GM19397 (cell line): ENCODE measurements at regions not wholly inside any gene's neighbourhood (a gene's known extent, or its start where the extent isn't known, plus 50 kb on each side); places are given as distances from the start of the nearest gene placed in this dataset.

Experiments used
- ATAC-seq: cut with Tn5 transposase; IDR thresholded peaks from one replicate; pipeline ENCODE4 v1.9.1; 2021; ENCODE audit warnings: mild to moderate bottlenecking, moderate library complexity; ENCODE audit not compliant: unreplicated experiment

DNA sequence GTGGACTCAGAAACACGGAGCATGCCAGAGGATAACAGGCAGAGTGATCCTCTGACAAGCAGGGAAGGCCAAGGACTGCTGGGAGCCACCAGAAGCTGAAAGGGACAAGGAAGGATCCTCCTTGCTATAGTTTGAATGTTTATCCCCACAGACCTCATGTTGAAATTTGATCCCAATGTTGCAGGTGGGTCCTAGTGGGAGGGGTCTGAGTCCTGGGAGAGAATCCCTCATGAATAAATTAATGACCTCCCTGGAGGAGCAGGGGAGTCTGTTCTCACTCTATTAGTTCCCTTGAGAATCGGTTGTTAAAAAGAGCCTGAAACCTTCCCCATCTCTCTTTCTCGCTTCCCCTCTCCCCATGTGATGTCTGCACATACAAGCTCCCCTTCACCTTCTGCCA lies 124.4 kb downstream of the FBXO15 start:
- ATAC-seq = no peak

DNA sequence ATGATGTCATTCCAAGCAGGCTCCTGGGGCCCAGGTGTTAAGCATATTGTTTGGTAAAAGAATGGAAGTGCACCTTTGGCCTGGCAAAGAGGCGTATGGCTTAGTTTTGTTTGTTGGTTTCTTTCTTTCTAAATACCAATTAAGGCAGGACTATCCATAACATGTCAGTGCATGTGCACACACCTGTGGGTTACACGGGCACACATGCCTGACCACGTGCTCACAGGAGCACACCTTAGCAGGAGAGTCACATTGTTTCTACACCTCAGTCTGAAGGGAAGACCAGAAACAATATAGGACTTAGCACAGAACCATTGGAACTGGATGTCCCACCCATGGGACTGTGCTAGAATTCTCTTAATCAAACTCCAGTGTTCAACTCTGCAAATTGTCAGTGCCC lies 127.8 kb downstream of the FBXO15 start:
- ATAC-seq = no peak

DNA sequence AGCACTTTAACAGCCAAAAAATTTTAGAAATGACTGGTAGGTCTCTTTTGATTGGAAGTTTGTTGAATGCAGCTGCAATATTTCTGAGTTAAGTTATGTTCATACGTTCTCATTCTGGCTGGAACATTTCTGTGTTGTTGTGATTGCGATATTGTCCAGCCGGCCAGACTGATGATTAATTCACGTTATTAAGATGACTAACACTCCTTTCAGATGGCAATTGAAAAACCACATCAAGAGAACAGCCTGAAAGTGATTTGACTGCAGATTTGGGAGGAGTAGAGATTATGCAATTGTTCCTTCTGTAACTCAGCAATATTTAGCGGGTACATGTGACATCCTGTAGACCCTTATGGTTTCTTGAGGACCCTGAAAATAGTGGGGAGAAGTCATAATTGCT lies 133.7 kb downstream of the FBXO15 start:
- ATAC-seq = no peak

DNA sequence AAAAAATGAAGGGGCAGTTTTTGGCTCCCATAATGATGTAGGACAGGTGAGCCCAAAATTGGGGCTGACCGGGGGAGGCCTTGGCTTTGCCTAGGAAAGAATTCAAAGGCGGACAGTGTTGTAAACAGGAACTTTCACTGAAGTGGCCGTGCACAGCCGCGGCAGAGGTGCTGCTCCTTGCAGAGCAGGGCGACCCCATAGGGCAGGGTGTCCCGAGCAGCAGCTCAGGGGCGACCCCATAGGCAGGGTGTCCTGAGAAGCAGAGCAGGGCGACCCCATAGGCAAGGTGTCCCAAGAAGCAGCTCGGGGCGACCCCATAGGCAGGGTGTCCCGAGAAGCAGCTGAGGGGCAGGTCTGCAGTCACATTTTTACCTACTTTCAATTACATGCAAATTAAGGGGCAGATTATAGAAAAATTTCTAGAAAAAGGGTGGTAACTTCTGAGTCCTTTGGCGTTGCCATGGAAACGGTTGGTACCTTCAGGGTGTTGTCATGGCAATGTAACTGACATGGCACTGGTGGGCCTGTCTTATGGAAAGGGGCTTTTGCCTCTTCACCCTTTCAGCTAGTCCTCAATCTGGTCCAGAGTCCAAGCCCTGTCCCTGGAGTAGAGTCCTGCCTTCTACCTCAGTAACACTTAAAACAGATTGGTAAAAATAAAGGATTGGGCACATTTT lies 134.5 kb downstream of the FBXO15 start:
- no peak for ATAC-seq

DNA sequence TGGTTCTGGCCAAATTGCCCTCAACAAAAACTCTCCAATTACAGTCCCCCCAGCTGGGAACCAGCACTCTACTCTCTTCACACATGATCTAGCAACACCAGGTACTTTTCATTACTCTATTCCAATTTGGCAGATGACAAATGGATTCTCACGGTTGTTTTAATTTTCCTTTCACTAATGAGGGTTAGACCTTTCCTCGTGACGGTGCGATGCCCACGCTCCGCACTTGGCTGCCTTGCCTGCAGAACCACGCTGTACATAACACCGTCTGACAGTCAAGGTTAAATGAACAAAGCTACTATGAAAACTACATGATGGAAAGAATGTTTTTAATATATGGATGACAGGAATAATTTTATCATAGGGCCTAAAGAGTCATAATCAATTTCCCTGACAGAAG lies 141.5 kb downstream of the FBXO15 start:
- ATAC-seq = no peak

DNA sequence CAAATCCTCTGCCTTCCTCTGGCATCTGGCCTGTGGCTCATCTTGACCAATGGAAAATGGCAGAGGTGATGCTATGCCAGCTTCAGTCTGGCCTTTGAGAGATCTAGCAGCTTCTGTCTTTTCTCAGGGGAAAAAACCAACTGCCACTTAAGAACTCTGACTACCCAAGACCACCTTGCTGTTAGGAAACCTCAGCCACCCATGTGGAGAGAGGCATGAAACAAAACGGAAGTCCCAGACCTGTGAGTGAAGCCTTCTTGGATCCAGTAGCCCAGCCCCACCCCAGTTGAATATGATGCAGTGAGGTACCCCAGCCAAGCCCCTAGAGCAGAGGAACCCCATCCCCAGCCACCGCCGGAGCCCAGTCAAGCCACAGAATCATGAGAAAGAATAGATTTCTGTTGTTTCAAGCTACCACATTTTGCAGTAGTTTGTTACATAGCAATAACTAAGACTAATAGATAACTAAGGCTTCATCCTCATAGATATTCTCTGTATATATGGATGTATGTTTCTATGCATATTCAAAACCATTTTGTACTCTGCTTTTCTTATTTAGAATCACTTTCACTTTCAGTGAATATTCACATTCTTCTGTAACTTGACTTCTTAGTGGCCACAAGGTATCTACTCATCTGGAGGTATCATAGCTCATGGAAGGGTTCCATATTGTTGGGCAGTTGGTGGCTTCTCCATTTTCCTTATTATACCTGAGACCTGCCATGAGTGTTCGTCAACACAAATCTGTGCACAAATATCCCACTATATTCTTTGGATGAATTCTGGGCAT lies 142.1 kb downstream of the FBXO15 start:
- ATAC-seq = no peak

DNA sequence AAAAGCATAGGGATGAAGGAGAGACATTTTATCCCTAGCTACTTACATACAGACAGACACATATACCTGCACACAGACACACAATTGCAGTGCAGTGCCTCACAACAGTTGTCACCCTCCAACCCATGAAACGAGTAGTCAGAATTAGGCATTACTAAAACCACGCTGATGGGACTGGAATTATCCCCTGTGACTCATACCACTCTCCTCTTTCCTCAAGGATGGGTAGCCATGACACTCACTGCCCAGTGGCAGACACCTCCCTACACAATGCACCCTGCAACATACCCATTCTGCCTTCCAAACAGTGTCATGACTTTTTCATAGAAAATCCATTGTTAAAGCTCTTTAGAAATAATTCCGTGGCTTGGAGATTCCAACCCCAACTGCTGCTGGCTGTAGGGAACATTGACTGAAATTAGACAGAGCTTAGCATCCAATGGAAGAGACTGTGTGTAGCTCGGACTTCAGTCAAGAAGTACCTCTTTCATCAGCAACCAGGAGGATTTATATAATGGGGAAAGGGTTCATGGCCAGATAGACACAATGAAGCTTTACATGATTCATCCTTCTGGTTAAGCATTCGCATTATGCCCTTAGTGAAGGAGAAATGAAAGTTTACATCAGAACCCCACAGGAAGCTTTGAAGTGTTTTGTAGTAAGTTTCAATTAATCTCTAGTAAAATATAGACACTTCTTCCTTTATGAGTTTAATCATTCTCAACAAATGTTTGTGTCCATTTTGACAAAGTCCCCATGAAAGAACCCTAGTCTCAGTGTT lies 155.2 kb downstream of the FBXO15 start:
- no peak for ATAC-seq

DNA sequence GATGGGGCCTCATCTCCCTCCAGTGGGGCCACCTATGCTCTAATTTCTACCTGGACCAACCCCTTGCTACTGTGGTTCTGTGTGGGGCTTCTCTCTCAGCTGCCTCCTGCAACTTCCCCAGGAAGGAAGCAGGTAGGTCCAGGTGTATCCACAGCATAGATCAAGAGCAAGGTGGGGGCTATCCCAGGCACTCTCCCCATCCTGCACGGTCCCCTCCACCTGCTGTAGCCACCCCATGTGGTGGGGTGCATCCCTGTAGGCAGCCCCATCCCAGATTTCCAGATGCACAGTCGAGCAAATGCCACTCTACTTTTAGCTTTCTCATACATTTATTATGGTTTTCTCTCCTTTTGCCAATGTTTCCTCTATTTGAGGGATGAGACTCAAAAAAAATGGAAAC lies 156.1 kb downstream of the FBXO15 start:
- no peak for ATAC-seq

DNA sequence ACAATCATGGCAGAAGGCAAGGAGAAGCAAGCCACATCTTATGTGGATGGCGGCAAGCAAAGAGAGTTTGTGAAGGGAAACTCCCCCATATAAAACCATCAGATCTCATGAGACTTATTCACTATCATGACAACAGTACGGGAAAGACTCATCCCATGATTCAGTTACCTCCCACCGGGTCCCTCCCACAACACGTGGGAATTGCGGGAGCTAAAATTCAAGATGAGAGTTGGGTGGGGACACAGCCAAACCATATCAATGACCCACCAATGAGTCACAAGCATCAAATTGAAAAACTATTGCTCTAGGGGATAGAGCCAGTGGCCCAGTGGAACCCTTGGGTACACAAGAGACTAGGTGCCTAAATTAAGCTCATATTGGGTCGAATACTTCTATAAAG lies 157.4 kb downstream of the FBXO15 start:
- ATAC-seq = no peak

DNA sequence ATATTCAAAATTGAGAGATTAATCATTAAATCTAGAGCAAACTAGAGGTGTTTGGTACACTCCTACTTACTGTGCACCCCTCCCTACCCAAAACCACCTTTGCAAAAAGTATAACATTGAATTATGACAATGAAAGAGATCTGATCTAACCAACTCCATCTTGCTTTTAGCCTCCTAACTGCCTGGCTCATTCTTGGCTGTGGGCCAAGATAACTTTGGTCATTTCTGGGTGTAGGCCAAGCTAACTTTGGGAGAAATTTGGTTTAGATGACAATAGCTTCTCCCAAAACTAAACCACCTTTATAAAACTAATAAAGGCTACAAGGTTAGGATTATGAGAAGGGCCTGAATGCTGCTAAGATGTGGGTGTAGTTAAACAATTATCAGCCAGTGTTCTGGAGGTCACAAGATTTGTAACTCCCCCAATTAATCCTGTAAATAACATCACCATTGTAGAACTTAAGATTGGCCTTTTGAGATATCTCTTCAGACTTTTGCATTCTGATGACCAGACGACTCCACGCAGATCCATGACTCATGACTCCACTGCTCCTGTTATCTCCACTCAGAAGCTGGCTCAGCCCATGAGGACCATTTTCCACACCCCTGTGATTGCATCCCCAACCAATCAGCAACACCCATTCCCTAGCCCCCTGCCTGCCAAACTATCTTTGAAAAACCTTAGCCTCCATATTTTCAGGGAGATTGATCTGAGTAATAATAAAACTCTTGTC lies 160.2 kb downstream of the FBXO15 start:
- ATAC-seq = no peak

DNA sequence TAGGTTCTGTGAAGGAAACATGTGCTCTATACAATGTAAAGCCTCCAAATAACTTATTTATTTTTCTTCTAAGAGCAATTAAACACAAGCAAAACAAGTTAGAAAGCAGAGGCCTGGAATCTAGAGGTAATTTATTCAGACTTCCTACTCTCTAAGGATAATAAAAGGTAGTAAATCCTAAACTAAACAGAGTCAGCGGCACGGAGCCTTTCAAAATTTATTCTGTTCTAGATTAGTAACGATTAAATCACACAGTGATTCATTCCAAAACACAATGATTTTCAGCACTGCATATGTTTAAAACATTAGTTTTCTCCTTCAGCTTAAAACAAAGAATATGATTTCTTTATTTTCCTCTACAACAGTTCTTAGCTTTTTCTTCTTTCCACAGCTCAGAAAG lies 160.9 kb downstream of the FBXO15 start:
- ATAC-seq = no peak

DNA sequence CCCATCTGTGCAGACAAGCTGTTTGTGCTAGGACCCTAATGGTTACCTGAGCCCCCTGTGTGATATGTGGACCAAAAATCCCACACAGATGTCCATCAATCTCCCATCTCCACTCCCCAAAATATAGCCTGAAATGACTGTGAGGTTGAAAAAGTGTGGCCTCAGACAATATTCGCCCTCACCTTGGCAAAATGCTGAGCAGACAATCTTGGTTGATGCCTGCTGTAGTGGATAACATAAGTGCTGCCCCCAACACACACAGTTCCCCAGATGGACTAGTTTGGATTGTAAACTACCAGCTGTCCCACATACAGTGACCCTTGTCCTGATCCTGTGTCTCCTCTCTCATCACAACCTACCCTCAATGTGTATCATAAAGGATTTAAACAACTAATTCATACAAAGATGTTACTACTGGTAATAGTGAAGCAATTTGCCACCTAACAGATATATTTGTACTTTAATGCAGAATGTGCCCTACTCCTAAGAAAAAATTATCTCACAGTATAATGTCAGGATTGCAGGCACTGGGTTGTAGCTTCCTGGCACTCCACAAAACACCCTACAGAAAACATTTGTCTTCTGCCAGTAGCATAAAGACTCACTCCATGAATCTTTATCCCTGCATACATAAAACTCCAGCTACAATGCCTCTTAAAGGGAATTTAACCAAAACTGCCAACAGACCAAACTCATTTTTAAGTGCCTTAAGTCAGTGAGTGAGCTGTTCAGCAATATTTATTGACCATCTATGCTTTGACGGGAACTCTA lies 161.6 kb downstream of the FBXO15 start:
- no peak for ATAC-seq

DNA sequence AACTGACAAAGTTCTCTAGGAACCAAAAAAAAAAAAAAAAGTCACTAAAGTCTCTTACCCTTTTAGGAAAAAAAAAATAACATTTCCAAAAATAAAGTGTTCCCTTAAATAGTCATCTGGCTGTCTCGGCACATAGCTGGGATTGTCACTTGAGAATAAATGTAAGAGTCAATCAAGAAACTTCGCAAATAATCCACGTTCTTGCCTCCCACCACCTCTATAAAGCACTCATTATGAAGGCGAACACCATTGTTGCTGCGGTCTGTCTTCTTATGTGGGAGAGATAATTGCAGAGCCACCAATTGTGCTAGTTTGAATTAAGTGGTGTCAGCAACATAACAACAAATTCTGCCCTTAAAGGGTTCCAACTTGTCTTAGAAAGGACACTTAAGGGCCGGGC lies 163.7 kb downstream of the FBXO15 start:
- no peak for ATAC-seq

DNA sequence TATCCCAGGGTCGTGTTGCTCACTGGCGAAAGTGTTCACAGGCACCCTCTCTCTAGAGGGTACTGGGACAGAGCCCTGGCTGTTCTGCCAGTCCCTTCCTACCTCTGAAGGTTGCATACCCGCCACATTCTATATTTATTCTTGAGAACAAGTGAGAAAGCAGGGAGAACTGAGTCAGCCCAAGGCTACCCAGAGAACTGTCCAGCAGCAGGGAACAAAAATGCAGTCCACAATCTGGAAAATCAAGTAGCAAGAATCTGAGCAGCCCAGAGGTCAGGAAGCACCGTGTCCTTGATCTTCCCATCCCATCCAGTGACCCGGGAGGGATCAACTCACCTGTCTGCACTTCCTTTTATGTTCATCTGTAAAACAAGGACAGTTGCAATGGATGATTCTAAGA lies 164.1 kb downstream of the FBXO15 start:
- ATAC-seq = no peak

DNA sequence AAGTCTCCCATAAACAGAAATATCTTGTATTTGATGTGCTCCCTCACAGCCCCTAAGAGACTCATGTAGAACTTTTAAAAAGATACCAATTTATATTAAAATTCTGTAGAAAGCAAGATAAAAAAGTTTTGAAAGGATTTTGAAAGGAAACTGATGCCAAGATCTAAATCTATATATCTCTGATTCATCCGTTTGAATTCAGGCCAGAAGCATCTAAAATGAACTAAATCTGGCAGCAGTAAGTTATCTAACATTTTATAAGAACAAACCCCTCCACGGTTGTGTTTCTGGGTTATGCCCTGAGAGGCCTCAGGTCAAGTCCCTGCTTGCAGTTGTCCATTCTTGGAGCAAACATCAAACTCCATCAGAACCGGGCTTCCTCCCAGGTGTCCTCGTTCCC lies 165.8 kb downstream of the FBXO15 start:
- ATAC-seq = no peak

DNA sequence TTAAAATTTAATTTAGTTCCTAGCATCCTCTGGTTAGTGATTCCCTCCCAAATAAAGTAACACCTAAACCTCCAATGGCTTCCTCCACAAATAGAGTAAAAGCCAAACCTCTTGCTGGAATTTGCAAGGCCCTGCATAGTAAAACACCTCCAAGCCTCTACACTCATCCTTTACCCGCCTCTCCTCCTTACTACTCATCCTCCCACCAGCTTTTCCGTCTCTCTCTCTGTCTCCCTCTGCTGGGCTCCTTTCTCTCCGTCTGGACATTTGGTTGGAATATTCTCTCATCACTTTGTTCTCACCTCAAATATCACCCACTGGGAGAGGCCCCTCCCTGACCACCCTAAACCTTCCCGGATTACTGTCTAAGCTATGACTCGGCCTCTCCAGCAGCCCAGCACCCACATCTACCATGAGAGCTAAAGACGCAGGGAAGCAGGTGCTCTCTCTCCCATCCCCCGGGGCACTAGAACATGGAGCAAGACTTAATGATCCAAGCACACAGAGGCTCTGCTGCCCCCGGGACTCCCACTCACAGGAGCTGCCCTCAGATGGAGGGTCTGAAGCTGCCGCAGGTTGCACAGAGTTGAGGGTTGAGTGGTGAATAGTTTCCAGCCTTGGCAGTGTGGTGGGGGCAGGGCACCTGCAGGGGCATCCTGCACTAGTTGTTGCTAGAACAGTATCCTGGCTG lies 167.2 kb downstream of the FBXO15 start:
- no peak for ATAC-seq

DNA sequence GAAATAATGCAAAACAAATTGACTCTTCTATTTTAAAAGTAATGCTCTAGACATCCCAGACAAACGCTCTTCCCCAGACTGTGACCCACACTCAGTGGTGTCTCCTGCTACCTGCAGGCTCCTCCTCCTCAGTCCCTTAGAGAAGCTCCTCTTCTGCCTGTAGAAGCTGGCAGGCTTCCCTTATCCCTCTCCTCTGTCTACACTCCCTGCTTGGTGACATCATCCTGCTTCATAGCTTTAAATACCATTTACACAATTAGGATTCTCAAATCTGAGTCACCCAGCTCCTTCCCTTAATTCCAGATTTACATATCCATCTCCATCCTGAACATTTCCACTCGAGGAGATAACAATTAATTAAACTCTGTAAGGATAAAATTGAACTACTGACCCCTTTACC lies 167.9 kb downstream of the FBXO15 start:
- no peak for ATAC-seq

DNA sequence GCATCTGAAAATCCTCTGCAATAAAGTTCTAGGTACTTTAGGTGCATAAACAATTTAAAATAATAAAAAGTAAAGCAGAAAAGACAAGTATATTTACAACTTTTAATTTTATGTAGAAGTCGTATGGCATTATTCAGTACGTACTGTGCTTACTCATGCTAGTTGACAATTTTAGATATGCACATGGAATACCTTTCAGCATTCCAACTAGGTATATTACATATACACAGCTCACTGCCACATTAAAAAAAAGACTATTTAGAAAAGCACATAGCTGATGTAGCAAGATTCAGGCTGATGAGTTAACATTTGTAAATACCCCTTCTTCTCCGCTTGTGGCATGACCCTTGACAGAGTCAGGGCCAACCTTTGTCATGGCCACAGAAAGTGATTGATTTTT lies 171.2 kb downstream of the FBXO15 start:
- no peak for ATAC-seq

DNA sequence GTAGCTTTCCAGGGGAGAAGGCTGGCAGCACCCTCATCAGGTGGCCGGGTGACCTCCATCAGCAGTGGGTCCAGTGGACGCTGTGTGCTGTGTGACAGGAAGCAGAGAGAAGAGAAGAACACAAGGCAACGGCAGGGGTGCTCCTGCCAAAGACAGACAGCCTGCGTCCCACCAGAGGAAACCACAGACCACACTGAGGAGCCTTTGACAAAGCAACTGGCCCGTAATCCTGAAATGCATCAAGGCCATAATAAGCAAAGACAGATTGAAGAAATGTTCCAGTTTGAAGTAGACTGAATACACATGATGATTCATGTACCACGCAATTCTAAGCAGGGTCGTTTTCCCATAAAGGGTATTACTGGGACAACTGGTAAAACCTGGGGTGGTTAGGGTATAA lies 172.4 kb downstream of the FBXO15 start:
- ATAC-seq = no peak

DNA sequence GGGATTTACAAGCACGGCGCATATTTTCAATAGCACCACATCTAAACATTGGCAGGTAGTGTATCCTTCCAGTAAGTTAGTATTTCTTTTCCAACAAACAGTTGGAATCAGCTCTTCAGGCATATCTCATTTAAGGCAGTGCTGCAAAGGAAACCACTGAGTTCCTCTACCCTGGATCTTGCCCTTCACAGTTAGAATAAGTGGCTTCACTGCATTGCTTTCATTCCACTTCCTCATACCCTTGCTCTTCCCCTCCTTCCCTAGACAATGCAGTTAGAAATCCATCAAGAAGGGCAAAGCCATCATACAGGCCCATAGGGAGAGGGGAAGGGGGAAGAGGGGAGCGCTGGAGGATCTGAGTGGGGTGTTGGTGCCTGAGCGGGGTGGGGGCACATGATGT lies 173.7 kb downstream of the FBXO15 start:
- ATAC-seq = no peak
